Trophoblast cell (in vitro differentiated cells and primary cell): ENCODE measurements at regions not wholly inside any gene's neighbourhood (a gene's known extent, or its start where the extent isn't known, plus 50 kb on each side); places are given as distances from the start of the nearest gene placed in this dataset.

Source experiments
- DNase-seq, 2 donors: peaks; one replicate each; pipeline ENCODE4 v3.0.0-alpha.2; 2016
- H2AFZ ChIP-seq: 2 replicates; pipeline ENCODE4 v1.6.1; 2013; ENCODE audit warnings: low read length, moderate library complexity, mild to moderate bottlenecking; ENCODE audit not compliant: insufficient read depth, poor library complexity
- H2AK5ac ChIP-seq: 2 replicates; pipeline ENCODE4 v1.6.1; 2013; ENCODE audit warnings: mild to moderate bottlenecking, low read length
- H2BK120ac ChIP-seq: 2 replicates; pipeline ENCODE4 v1.6.1; 2013; ENCODE audit warnings: low read length, mild to moderate bottlenecking, moderate library complexity; ENCODE audit not compliant: insufficient read depth, poor library complexity
- H2BK12ac ChIP-seq: 2 replicates; pipeline ENCODE4 v1.6.1; 2013; ENCODE audit warnings: mild to moderate bottlenecking, low read length, moderate library complexity
- H2BK5ac ChIP-seq: 2 replicates; pipeline ENCODE4 v1.6.1; 2013; ENCODE audit warnings: low read length, low read depth, moderate library complexity, mild to moderate bottlenecking; ENCODE audit not compliant: poor library complexity
- H3K14ac ChIP-seq: 2 replicates; pipeline ENCODE4 v1.6.1; 2013; ENCODE audit warnings: mild to moderate bottlenecking, low read length
- H3K18ac ChIP-seq: 2 replicates; pipeline ENCODE4 v1.6.1; 2013; ENCODE audit warnings: mild to moderate bottlenecking, low read length
- H3K23ac ChIP-seq: 2 replicates; pipeline ENCODE4 v1.6.1; 2013; ENCODE audit warnings: low read length
- H3K27ac ChIP-seq: 2 replicates; pipeline ENCODE4 v1.5.1; 2013; ENCODE audit warnings: low read depth, mild to moderate bottlenecking, inconsistent platforms, low read length, moderate library complexity
- H3K27me3 ChIP-seq: 2 replicates; pipeline ENCODE4 v1.6.1; 2013; ENCODE audit warnings: inconsistent platforms, mild to moderate bottlenecking, low read length, moderate library complexity; ENCODE audit not compliant: insufficient read depth
- H3K36me3 ChIP-seq, 2 experiments: 1 replicate in 1 of 2; 2 replicates in 1 of 2; pipeline ENCODE4 v1.6.1; 2013; ENCODE audit warnings: low read length in 2 of 2, mild to moderate bottlenecking in 2 of 2, moderate library complexity in 1 of 2; ENCODE audit not compliant: insufficient read depth in 2 of 2, control insufficient read depth in 1 of 2
- H3K4ac ChIP-seq: 2 replicates; pipeline ENCODE4 v1.6.1; 2013; ENCODE audit warnings: low read depth, mild to moderate bottlenecking, low read length, moderate library complexity
- H3K4me1 ChIP-seq, 2 experiments: 1 replicate in 1 of 2; 2 replicates in 1 of 2; pipeline ENCODE4 v1.6.1; 2013; ENCODE audit warnings: low read length in 2 of 2, mild to moderate bottlenecking in 2 of 2, moderate library complexity in 1 of 2; ENCODE audit not compliant: insufficient read depth in 2 of 2, control insufficient read depth in 1 of 2
- H3K4me2 ChIP-seq: 2 replicates; pipeline ENCODE4 v1.6.1; 2013; ENCODE audit warnings: inconsistent platforms, mild to moderate bottlenecking, low read length, moderate library complexity
- H3K4me3 ChIP-seq: 2 replicates; pipeline ENCODE4 v1.5.1; 2013; ENCODE audit warnings: mild to moderate bottlenecking, low read depth, low read length, inconsistent platforms
- H3K79me1 ChIP-seq: one replicate; pipeline ENCODE4 v1.6.1; 2013; ENCODE audit warnings: low read length
- H3K79me2 ChIP-seq: 2 replicates; pipeline ENCODE4 v1.6.1; 2013; ENCODE audit warnings: low read length, mild to moderate bottlenecking; ENCODE audit not compliant: control insufficient read depth, insufficient read depth, poor library complexity
- H3K9ac ChIP-seq: 2 replicates; pipeline ENCODE4 v1.6.1; 2013; ENCODE audit warnings: mild to moderate bottlenecking, low read length
- H3K9me3 ChIP-seq: 2 replicates; pipeline ENCODE4 v1.6.1; 2013; ENCODE audit warnings: low read depth, mild to moderate bottlenecking, control low read depth, inconsistent platforms, low read length; ENCODE audit not compliant: insufficient read depth
- H4K12ac ChIP-seq: 2 replicates; pipeline ENCODE4 v1.6.1; 2013; ENCODE audit warnings: low read depth, mild to moderate bottlenecking, low read length, moderate library complexity
- H4K8ac ChIP-seq: 2 replicates; pipeline ENCODE4 v1.6.1; 2013; ENCODE audit warnings: low read depth, mild to moderate bottlenecking, low read length, moderate library complexity
- H4K91ac ChIP-seq: one replicate; pipeline ENCODE4 v1.6.1; 2013; ENCODE audit warnings: low read depth, mild to moderate bottlenecking, low read length, moderate library complexity
- WGBS: extraction: QIAGEN DNeasy Blood & Tissue Kit; methylation state at CpG from one replicate; pipeline ENCODE4 v1.1.7; 2013; ENCODE audit warnings: missing lambda C conversion rate; ENCODE audit not compliant: insufficient read length, insufficient coverage; ENCODE audit errors: extremely low coverage; 5-methylcytosine and 5-hydroxymethylcytosine counted together

DNA sequence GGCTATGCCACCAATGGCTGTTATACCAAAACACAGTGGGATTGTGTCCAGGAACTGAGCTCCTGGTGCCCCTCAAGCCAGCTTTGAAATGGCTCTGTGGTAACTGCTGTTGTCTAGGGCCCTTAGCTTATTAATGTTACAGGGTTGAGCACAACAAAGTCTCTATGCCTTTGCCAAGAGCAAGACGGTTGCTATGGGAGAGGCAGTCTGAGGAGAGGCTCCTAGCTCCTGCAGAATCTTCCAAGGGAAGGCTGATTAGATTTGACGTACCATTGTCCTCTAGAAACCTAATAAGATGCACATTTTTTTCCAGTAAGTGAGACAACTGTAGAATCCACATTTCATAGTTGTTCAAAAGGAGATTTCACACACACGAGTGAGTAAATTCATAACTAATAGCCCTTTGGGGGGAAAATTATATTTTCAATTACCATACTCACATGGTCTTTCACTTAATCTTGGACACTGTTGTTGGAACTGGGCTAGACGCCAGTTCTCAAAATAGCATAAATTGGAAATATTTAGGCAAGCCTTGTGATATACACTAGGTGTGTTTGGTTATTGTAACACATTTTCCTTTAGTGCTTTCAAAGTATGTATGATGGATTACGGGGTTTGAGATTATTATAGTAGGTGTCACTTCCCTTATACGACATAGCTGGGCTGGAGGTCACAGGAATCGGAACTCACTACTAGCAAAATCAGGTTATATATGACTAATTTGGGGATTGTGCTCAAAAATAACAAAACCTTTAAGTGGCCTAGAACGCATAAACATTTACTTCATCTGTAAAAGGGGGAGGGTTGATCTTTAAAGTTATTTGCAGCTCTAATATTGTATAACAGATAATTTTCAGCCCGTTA is 186.3 kb upstream of the EGFLAM start:
- WGBS = no CpG with 5 or more reads among the region's 9 CpGs
- Histone ChIP-seq H4K91ac (no peak overlapping the region), H2AK5ac (no peak overlapping the region), H2BK5ac (no peak overlapping the region), H3K4me2 (no peak overlapping the region), H3K36me3 (no peaks in the 10 kb centered on the region), H4K8ac (no peak overlapping the region), H3K27me3 (no peaks in the 10 kb centered on the region), H3K18ac (no peak overlapping the region), H3K4me1 (no peaks in the 10 kb centered on the region), H3K23ac (no peak overlapping the region), H3K79me1 (no peaks in the 10 kb centered on the region), H3K9me3 (no peaks in the 10 kb centered on the region), H2BK12ac (no peak overlapping the region), H2BK120ac (no peak overlapping the region), H3K14ac (no peak overlapping the region), H3K27ac (no peak overlapping the region), H3K4me3 (no peak overlapping the region), H3K9ac (no peak overlapping the region), H2AFZ (no peak overlapping the region), H3K79me2 (no peaks in the 10 kb centered on the region), H3K4ac (no peak overlapping the region), H4K12ac (no peak overlapping the region)
- no peak for DNase-seq

DNA sequence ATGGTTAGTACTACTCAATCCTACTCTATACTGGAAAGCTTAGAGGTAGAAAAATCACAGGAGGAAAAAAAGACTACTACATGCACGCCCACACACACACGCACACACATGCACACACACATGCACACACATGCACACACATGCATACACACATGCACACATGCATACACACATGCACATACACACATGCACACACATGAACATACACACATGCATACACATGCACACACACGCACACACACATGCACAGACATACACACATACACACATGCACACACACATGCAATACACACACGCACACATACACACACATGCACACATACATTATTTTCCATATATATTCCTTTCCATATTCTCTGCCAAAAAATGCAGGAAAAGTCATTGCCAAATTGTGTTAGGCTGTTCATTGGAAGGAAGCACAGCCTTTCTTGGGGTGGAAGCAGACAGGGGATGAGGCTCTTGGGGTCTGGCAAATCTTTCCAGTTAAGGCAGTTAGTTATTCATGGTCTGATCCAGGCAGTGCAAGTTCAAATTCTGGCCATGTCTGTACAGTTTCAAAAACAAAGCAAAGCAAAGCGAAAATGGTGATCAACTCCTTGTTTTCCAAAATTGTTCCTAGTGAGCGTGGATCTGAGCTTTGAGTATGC is 187.9 kb upstream of the EGFLAM start:
- H3K14ac ChIP-seq = no peak overlapping the region
- no peak overlapping the region for H2BK120ac ChIP-seq
- no peaks in the 10 kb centered on the region for H3K4me1 ChIP-seq
- H3K79me2 ChIP-seq = no peaks in the 10 kb centered on the region
- H3K27me3 ChIP-seq = no peaks in the 10 kb centered on the region
- no peak overlapping the region for H3K4ac ChIP-seq
- H3K23ac ChIP-seq = peak overlapping the region; percentile 5
- H2BK12ac ChIP-seq = no peak overlapping the region
- no peak overlapping the region for H4K8ac ChIP-seq
- no peak overlapping the region for H3K27ac ChIP-seq
- H4K12ac ChIP-seq = no peak overlapping the region
- WGBS = no CpG with 5 or more reads among the region's 6 CpGs
- H3K18ac ChIP-seq = no peak overlapping the region
- no peak overlapping the region for H2BK5ac ChIP-seq
- no peak for DNase-seq
- H3K79me1 ChIP-seq = no peaks in the 10 kb centered on the region
- no peak overlapping the region for H2AK5ac ChIP-seq
- no peak overlapping the region for H2AFZ ChIP-seq
- no peak overlapping the region for H3K4me2 ChIP-seq
- H3K9me3 ChIP-seq = no peaks in the 10 kb centered on the region
- H3K36me3 ChIP-seq = no peaks in the 10 kb centered on the region
- peak overlapping the region; percentile 37 for H3K4me3 ChIP-seq
- no peak overlapping the region for H4K91ac ChIP-seq
- H3K9ac ChIP-seq = no peak overlapping the region

DNA sequence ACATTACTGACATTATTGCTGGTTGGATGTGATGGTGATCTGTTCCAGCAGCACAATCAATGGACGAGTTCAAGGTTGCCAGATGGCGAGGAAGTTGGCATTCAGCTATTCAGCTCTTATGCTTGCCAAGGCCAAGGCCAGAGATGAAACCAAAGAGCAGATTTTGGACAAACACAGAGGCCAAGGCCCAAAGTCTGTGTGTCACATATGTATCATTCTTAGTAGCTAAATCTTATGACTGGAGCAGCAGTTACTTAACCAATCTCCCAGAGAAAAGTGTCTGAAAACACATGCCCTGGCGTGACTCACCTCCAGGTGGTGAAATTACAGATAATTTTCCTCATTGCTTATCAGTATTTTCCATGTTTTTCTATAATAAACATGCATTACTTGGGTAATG is 189.0 kb upstream of the EGFLAM start:
- no peak overlapping the region for H3K23ac ChIP-seq
- no peaks in the 10 kb centered on the region for H3K4me1 ChIP-seq
- no peak overlapping the region for H2BK5ac ChIP-seq
- no peak overlapping the region for H2AFZ ChIP-seq
- no peak overlapping the region for H3K27ac ChIP-seq
- H3K4me2 ChIP-seq = no peak overlapping the region
- no peak overlapping the region for H4K12ac ChIP-seq
- no peak overlapping the region for H3K4ac ChIP-seq
- H3K79me2 ChIP-seq = no peaks in the 10 kb centered on the region
- H3K79me1 ChIP-seq = no peaks in the 10 kb centered on the region
- H3K4me3 ChIP-seq = no peak overlapping the region
- DNase-seq = peak; percentile 3 to 52
- WGBS = no CpG with 5 or more reads among the region's 3 CpGs
- H3K27me3 ChIP-seq = no peaks in the 10 kb centered on the region
- peak overlapping the region; percentile 10 for H4K91ac ChIP-seq
- no peak overlapping the region for H3K9ac ChIP-seq
- no peaks in the 10 kb centered on the region for H3K36me3 ChIP-seq
- no peak overlapping the region for H2BK12ac ChIP-seq
- no peak overlapping the region for H4K8ac ChIP-seq
- H3K14ac ChIP-seq = no peak overlapping the region
- H3K9me3 ChIP-seq = no peaks in the 10 kb centered on the region
- no peak overlapping the region for H2AK5ac ChIP-seq
- H3K18ac ChIP-seq = no peak overlapping the region
- H2BK120ac ChIP-seq = no peak overlapping the region

DNA sequence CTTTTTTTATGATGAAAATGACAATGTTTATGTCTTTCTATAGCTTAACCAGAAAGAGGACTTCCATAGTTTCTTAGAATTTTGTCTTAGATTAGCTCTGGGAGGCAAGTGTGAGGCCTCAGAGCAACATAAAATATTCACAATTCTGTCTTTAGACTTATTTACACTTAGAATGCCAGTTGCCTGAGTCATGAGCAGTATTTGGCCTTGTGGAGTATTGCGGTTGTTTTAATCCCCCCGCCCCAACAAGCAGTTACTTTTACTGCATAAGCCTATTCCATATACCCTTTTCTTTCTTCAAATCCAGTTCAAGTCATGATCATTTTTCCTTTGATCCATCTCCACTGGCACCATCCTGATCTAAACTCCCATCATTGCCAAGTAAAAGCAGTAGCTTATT is 198.0 kb upstream of the EGFLAM start:
- Histone ChIP-seq H3K23ac (no peak overlapping the region), H3K9ac (no peak overlapping the region), H2BK120ac (no peak overlapping the region), H2BK5ac (no peak overlapping the region), H3K18ac (no peak overlapping the region), H2AFZ (no peak overlapping the region), H3K4me3 (no peak overlapping the region), H4K12ac (no peak overlapping the region), H3K79me2 (no peaks in the 10 kb centered on the region), H3K9me3 (no peaks in the 10 kb centered on the region), H4K91ac (no peak overlapping the region), H3K4me1 (no peaks in the 10 kb centered on the region), H4K8ac (no peak overlapping the region), H3K14ac (no peak overlapping the region), H2BK12ac (no peak overlapping the region), H3K27ac (no peak overlapping the region), H3K4ac (no peak overlapping the region), H2AK5ac (no peak overlapping the region), H3K4me2 (no peak overlapping the region), H3K79me1 (no peaks in the 10 kb centered on the region), H3K36me3 (no peaks in the 10 kb centered on the region), H3K27me3 (no peaks in the 10 kb centered on the region)
- WGBS = no CpG with 5 or more reads among the region's 2 CpGs
- DNase-seq = no peak
